Left lobe of liver (tissue), 2 donors: ENCODE measurements at regions not wholly inside any gene's neighbourhood (a gene's known extent, or its start where the extent isn't known, plus 50 kb on each side); places are given as distances from the start of the nearest gene placed in this dataset.
"Not testable (repeated sequence)": the region's sequence is repeated elsewhere in the genome, so short reads cannot be mapped to it uniquely, and the experiment has no call there.

Experiments
- ATAC-seq: fragments of 200-7000 bp; cut with Tn5 transposase; one replicate; pipeline ENCODE4 v1.9.1; 2020; ENCODE audit warnings: mild to moderate bottlenecking, moderate library complexity
- DNase-seq: peaks from one replicate; pipeline ENCODE4 v3.0.0-alpha.2; 2020; ENCODE audit warnings: low spot score
- donor health status: DM: no; HTN: no; CAD: no; lungs with moderate emphysema.
- donor health status: DM: no; HTN: yes; CAD: no.

GRCh38 chr2:84158605-84159004 lies 300.5 kb downstream of the SUCLG1 start:
- no peak for ATAC-seq
- no peak for DNase-seq

- DNase-seq (no peak), ATAC-seq (no peak)
These were observed 306.6 kb downstream of the SUCLG1 start for GRCh38 chr2:84152462-84152861.

GRCh38 chr2:84144345-84144744 lies 314.7 kb downstream of the SUCLG1 start:
- DNase-seq (no peak), ATAC-seq (no peak)

GRCh38 chr2:84137034-84137433 lies 322.0 kb downstream of the SUCLG1 start:
- DNase-seq: no peak
- ATAC-seq: no peak

GRCh38 chr2:84132370-84132769 lies 326.7 kb downstream of the SUCLG1 start:
- ATAC-seq (no peak), DNase-seq (no peak)

- DNase-seq: no peak
- ATAC-seq: no peak
These were observed 327.7 kb downstream of the SUCLG1 start for GRCh38 chr2:84131278-84131830.

GRCh38 chr2:84129018-84129417 lies 330.1 kb downstream of the SUCLG1 start:
- ATAC-seq (no peak), DNase-seq (no peak)

DNA sequence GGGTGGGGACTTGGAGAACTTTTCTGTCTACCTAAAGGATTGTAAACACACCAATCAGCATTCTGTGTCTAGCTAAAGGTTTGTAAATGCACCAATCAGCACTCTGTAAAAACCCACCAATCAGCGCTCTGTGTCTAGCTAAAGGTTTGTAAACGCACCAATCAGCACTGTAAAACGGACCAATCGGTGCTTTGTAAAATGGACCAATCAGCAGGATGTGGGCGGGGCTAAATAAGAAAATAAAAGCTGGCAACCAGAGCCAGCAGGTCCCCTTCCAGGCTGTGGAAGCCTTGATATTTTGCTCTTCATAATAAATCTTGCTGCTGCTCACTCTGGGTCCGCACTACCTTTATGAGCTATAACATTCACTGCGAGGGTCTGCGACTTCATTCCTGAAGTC lies 331.3 kb downstream of the SUCLG1 start:
- not testable (repeated sequence) for ATAC-seq, DNase-seq

DNA sequence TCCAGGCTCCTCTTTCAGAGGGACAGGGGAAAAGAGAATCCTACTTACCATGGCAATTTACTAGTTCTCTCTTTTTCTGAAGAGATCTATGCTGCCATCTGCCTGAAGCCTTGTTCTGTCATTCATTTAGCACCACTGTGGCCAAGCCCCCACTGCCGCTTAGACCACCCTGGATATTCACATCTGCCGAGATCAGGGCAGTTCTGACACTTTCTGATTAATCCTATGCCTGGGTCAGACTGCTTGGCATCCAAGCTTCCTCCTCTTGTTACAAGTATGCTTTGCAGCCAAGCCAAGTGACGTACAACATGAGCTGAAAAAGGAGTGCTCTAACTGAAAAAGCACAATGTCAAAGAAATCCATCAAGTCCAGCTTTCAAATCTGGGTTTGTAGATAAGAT lies 332.6 kb downstream of the SUCLG1 start:
- ATAC-seq (no peak), DNase-seq (no peak)

- no peak for ATAC-seq
- no peak for DNase-seq
These were observed 333.0 kb downstream of the SUCLG1 start for GRCh38 chr2:84126084-84126483.

DNA sequence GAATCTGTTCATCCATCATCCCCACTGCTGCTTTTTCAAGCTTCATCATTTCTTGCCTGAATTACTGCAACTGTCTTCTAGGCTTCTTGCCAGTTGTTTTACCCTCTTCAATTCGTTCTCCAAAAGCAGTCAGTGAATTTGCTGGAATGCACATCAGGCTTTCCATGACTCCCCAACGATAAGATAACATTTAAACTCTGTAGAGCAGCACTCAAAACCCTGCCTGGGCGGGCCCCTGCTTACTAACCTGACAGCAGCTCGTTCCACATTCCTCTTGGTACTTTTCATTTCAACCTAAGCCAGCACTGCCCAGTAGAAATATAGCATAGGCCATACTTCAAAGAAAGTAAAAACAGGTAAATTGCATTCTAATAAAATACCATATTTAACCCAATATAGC lies 342.9 kb downstream of the SUCLG1 start:
- DNase-seq (no peak), ATAC-seq (no peak)

DNA sequence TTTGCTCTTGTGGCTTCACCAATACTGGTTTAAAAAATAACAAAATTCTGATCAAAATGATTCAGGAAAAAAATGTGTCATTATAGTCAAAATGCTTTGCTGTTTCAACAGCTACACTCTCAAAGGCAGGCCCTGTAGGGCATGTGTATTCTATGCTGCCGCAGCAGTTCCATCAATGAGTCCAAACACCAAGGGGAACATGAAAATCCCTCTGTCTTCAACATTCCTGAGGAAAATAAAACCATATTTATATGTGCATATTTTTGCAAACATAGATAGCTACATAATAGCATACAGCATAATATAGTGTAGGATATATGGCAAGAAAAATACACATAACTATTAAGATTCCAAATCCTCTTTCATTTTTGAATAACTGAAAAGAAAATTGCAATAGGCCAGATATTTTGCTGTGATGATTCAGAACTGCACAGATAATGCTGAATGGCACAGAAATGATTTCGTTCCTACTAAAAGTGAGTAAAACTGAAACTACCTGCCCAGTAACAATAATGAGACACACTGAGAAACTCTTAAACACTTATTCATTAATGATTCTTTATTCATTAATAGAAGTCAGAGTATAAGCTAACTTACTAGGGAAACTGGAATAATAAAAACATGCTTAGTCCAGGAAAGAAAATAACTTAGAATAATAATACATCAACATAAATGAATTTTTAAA lies 343.8 kb downstream of the SUCLG1 start:
- ATAC-seq (no peak), DNase-seq (no peak)

GRCh38 chr2:84103816-84104527 lies 355.1 kb downstream of the SUCLG1 start:
- ATAC-seq, DNase-seq: not testable (repeated sequence)

GRCh38 chr2:84102274-84102673 lies 356.8 kb downstream of the SUCLG1 start:
- ATAC-seq (no peak), DNase-seq (no peak)

GRCh38 chr2:84088656-84089055 lies 370.4 kb downstream of the SUCLG1 start:
- DNase-seq: no peak
- ATAC-seq: no peak

- no peak for ATAC-seq
- DNase-seq: no peak
These were observed 373.5 kb downstream of the SUCLG1 start for GRCh38 chr2:84085562-84085961.

DNA sequence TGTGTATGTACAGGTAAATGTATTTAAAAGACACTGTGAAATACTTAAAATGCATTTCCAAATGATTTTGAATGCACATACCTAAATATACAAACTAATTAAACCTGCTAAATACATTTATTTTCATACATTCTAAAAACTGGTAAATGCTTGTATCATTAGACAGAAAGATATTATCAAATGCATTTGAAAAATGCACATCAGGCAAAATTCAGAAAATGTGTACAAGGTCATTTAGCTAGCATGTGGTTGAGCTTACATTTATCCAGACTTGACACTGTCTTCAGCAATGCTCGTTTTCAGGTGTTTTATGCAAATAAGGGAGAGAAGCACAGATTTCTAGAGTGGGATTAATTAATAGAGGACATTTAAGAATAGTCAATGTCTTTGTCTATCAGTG lies 374.2 kb downstream of the SUCLG1 start:
- no peak for ATAC-seq
- DNase-seq: no peak

- DNase-seq (no peak), ATAC-seq (no peak)
These were observed 375.1 kb downstream of the SUCLG1 start for GRCh38 chr2:84083984-84084383.

DNA sequence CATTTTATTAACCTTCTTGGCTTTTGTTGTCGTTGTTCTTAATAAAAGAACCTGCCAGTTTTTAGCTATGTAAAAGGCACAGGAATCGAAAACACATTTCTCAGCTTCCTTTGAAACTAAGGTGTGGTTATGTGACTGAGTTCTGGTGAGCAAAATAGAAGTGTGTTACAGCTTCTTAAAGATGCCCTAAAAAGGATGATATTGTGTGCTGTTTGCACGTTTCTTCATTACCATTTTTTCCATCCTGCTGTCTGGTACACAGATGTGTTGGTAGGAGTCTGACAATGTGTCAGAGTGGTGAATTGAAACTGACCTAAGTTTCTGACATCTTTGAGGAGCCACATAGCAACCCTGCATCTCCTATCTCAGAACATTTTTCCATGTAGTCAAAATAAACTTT lies 380.6 kb downstream of the SUCLG1 start:
- no peak for DNase-seq
- no peak for ATAC-seq

- DNase-seq (no peak), ATAC-seq (peak; percentile 73)
These were observed 381.6 kb downstream of the SUCLG1 start for GRCh38 chr2:84077496-84077895.

DNA sequence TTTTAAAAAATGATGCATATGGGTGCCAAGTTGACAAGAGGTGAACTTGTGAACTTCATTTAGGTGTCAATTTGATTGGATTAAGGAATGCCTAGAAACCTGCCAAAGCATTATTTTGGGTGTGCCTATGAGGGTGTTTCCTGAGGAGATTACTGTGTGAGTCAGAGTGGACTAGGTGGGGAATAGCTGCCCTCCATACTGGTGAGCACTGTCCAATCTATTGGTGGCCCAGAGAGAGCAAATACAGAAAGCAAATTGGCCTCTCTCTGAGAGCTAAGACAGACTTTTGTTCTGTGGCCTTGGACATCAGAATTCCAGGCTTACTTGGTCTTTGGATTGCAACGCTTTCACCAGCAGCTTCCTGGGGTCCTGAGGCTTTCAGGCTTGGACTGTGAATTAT lies 388.0 kb downstream of the SUCLG1 start:
- DNase-seq (no peak), ATAC-seq (no peak)

DNA sequence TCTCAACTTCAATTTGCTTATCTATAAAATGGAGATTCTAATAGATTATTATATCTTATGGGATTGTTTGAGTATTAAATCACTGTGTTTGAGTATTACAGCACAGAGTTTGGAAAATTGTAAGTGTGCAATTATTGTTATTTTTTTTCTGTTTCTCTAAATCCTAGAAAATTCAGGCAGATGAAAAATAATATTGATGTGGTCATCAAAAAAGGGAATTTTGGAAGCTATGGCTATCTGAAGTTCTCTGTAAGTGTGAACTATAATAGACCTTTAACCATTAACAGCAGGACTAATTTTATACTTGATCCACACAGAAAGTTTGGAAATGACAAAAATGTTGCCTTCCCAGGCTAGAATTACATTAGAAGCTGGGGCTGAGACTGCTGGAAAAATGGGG lies 393.2 kb downstream of the SUCLG1 start:
- no peak for DNase-seq
- ATAC-seq: no peak
